Vagina (tissue), 2 donors: ENCODE measurements at regions not wholly inside any gene's neighbourhood (a gene's known extent, or its start where the extent isn't known, plus 50 kb on each side); places are given as distances from the start of the nearest gene placed in this dataset.

Experiments used
- POLR2A ChIP-seq, 2 donors: fragments of 450-650 bp; IDR thresholded peaks; one replicate each; pipeline ENCODE4 v1.6.1; 2017; ENCODE audit warnings: antibody characterized with exemption in 2 of 2, mild to moderate bottlenecking in 2 of 2, moderate library complexity in 2 of 2
- POLR2AphosphoS5 ChIP-seq, 2 donors: sonication (generic); formaldehyde crosslinking; IDR thresholded peaks; one replicate each; pipeline ENCODE4 v1.9.0; 2017; ENCODE audit warnings: antibody characterized with exemption in 2 of 2, mild to moderate bottlenecking in 2 of 2, low read depth in 1 of 2; ENCODE audit not compliant: insufficient read depth in 1 of 2
- TF ChIP-seq, protein P1 (sequence below), 3 experiments: fragments of 450-650 bp in 2 of 3; fragments of 200-600 bp in 1 of 3; sonication (generic) in 1 of 3; IDR thresholded peaks; one replicate each; pipeline ENCODE4 v1.5.1; 2017 to 2019; ENCODE audit warnings: antibody characterized with exemption in 3 of 3, mild to moderate bottlenecking in 2 of 3, moderate library complexity in 2 of 3

DNA sequence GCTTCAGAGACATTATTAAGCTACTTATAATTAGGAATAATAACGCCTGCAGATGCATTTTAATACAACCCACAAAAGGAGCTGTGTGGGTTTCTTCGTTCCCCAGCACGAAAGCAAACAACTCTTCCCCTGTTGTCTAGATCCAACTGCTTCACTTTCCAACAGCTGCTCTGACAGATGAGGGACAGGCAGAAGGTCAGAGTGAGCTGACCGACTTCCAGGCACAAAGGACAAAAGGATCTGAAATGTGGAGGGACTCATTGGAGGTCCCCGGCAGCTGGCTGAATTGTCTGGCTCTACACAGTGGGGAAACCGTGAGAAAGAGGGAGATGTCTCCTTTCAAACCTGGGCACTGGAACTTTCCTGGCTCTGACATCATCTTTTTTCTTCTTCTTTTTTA lies 79.1 kb upstream of the ALDH1B1 start:
- no peak for TF ChIP-seq POLR2A (IDR thresholded peaks at IDR 0.05)
- TF ChIP-seq, protein P1, sequence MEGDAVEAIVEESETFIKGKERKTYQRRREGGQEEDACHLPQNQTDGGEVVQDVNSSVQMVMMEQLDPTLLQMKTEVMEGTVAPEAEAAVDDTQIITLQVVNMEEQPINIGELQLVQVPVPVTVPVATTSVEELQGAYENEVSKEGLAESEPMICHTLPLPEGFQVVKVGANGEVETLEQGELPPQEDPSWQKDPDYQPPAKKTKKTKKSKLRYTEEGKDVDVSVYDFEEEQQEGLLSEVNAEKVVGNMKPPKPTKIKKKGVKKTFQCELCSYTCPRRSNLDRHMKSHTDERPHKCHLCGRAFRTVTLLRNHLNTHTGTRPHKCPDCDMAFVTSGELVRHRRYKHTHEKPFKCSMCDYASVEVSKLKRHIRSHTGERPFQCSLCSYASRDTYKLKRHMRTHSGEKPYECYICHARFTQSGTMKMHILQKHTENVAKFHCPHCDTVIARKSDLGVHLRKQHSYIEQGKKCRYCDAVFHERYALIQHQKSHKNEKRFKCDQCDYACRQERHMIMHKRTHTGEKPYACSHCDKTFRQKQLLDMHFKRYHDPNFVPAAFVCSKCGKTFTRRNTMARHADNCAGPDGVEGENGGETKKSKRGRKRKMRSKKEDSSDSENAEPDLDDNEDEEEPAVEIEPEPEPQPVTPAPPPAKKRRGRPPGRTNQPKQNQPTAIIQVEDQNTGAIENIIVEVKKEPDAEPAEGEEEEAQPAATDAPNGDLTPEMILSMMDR (IDR thresholded peaks at IDR 0.05): no peak
- TF ChIP-seq POLR2AphosphoS5 (IDR thresholded peaks at IDR 0.05; ENCODE audit: insufficient read depth in 1 of 2, low read depth in 1 of 2): no peak
